ENCODE measurements at regions not wholly inside any gene's neighbourhood (a gene's known extent, or its start where the extent isn't known, plus 50 kb on each side); places are given as distances from the start of the nearest gene placed in this dataset.

DNA sequence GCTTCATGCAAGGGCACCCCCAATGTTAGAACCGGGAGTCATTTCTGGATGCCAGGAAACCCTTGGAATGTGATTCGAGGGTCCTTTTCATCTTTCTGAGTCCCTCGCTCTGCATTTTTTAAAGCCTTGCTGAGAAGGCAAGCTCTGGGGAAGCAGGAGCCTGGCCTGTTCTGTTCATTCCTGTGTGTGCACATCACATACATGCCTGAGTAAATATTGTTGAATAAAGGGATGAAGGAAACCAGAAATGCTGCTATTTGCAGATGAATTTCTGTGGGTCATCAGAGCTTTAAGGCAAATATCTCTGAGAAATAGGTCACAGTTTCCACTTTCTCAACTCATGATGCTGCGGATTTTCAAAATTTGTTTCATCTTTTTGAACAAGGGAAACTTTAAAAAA is 170.1 kb downstream of the PAH start:
- Histone ChIP-seq H3K4me1 (replicated peaks) (no peaks in the 10 kb centered on the region), H3K27me3 (replicated peaks) (no peaks in the 10 kb centered on the region), H3K27ac (no peak overlapping the region), H3K36me3 (no peaks in the 10 kb centered on the region), H3K4me3 (no peak overlapping the region), H3K9me3 (replicated peaks) (no peaks in the 10 kb centered on the region)
- no peak for DNase-seq (ENCODE audit: low read depth in 1 of 2, low spot score in 2 of 2)

DNA sequence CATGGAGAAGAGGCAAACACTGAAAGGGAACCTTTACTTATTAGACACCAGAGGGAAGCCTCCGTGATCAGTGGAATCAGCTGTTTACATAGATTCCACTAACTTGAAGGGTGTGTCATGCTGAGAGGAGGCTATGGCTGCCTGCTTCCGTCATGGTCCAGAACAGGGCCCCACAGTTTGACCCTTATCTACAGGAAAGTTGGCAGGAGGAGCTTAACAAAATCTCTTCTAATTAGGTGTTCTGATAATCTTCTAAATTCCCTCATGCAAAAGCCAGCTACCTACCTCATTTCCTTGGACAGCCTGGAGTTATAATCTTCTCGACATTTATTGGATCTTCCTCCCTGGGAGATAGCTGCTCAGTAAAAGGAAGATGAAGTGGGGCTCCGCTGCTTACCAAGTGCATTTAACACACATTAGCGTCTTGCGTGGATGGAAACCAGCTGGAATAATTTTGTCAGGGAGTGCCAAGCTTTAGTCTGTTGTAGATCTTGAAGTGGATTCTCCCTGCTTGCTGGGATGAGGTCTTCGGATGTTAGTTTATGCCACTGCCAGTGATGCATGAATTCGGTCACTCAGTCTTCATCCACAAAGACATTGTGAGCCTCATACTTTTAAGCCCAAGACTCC is 171.0 kb downstream of the PAH start:
- Histone ChIP-seq H3K9me3 (replicated peaks) (no peaks in the 10 kb centered on the region), H3K4me1 (replicated peaks) (no peaks in the 10 kb centered on the region), H3K27me3 (replicated peaks) (no peaks in the 10 kb centered on the region), H3K27ac (no peak overlapping the region), H3K36me3 (no peaks in the 10 kb centered on the region), H3K4me3 (no peak overlapping the region)
- DNase-seq (ENCODE audit: low read depth in 1 of 2, low spot score in 2 of 2), result no peak

- H3K4me3 ChIP-seq, result no peak overlapping the region
- H3K27me3 ChIP-seq (replicated peaks), result no peaks in the 10 kb centered on the region
These were observed 175.8 kb downstream of the PAH start for GRCh38 chr12:102741196-102741595.

DNA sequence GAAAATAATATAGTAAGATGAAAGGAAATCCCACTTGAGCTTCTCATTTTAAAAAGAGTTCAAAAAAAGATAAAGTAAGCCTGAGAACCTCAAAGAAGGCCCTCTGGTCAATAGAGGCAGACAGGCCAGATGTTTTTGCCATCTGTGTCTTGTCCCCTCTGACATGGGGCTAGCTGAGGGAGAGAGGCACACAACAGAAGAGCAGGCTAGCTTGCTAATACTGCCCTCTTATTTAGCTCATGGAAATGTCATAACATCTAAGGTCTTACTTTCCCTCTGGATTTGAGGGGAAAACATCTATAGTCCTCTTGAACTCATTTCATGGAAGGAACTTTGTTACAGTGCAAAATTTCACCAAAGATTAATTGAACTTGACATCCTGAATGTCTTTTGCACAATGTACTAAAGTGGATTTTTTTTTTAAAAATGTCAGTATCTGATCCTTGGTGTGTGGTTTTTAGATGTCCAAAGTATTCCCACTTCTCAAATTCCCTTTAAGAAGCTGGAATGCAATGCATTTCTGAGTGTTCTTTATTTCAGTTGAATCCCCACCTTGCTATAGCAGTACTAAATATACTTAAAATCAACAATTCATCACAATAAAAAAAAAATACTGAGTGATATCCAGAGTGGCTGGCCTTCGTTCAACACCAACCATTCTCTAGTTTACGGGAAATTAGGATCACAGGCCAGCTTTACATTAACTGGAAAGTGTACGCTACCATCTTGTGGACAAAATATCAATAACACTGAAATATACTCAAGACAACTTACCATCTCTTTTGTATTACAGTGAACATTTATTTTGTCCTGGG is 176.7 kb downstream of the PAH start:
- no peaks in the 10 kb centered on the region for H3K36me3 ChIP-seq
- peak in 1 of 2 experiments; percentile 24 for DNase-seq (ENCODE audit: low read depth in 1 of 2, low spot score in 2 of 2)
- H3K27ac ChIP-seq, result no peak overlapping the region
- no peaks in the 10 kb centered on the region for H3K9me3 ChIP-seq (replicated peaks)
- H3K27me3 ChIP-seq (replicated peaks), result no peaks in the 10 kb centered on the region
- no peak overlapping the region for H3K4me3 ChIP-seq
- no peaks in the 10 kb centered on the region for H3K4me1 ChIP-seq (replicated peaks)

More at GRCh38 chr12:102741196-102741595, 175.8 kb downstream of the PAH start:
- no peaks in the 10 kb centered on the region for H3K9me3 ChIP-seq (replicated peaks)
- H3K27ac ChIP-seq, result no peak overlapping the region
- DNase-seq (ENCODE audit: low read depth in 1 of 2, low spot score in 2 of 2), result no peak
- no peaks in the 10 kb centered on the region for H3K4me1 ChIP-seq (replicated peaks)
- no peaks in the 10 kb centered on the region for H3K36me3 ChIP-seq

GRCh38 chr12:102736328-102736727 is 180.7 kb downstream of the PAH start:
- Histone ChIP-seq H3K9me3 (replicated peaks) (no peaks in the 10 kb centered on the region), H3K27me3 (replicated peaks) (no peaks in the 10 kb centered on the region), H3K36me3 (no peaks in the 10 kb centered on the region), H3K27ac (no peak overlapping the region), H3K4me3 (no peak overlapping the region), H3K4me1 (replicated peaks) (no peaks in the 10 kb centered on the region)
- DNase-seq (ENCODE audit: low read depth in 1 of 2, low spot score in 2 of 2), result no peak

- H3K36me3 ChIP-seq, result no peaks in the 10 kb centered on the region
- no peaks in the 10 kb centered on the region for H3K4me1 ChIP-seq (replicated peaks)
- H3K27ac ChIP-seq, result no peak overlapping the region
- H3K4me3 ChIP-seq, result no peak overlapping the region
- DNase-seq (ENCODE audit: low read depth in 1 of 2, low spot score in 2 of 2), result no peak
- H3K27me3 ChIP-seq (replicated peaks), result no peaks in the 10 kb centered on the region
- H3K9me3 ChIP-seq (replicated peaks), result no peaks in the 10 kb centered on the region
These were observed 181.9 kb downstream of the PAH start for GRCh38 chr12:102735104-102735503.

DNA sequence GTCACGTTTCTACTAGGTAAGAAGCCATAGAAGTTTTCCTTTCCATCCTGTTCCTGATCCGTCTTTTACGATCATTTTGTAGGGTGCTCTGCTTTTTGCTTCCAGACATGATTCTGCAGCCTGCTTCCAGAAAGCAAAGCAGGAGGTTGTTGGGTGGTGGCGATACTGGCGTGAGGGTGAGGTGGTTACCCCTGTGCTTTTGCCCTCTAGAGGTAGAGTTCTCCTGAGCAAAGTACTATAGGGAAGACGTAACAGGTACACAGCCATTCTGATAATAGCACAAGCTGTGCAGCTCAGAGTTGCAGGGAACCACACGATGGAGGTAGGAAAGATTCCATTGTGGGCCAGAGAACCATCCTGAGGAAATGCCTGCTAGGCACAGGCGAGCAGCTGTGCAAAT is 186.0 kb downstream of the PAH start:
- no peak for DNase-seq (ENCODE audit: low read depth in 1 of 2, low spot score in 2 of 2)

GRCh38 chr12:102728506-102729242 is 188.4 kb downstream of the PAH start:
- no peaks in the 10 kb centered on the region for H3K9me3 ChIP-seq (replicated peaks)
- no peaks in the 10 kb centered on the region for H3K36me3 ChIP-seq
- no peak for DNase-seq (ENCODE audit: low read depth in 1 of 2, low spot score in 2 of 2)
- no peak overlapping the region for H3K4me3 ChIP-seq
- no peaks in the 10 kb centered on the region for H3K27me3 ChIP-seq (replicated peaks)
- no peak overlapping the region for H3K27ac ChIP-seq
- no peaks in the 10 kb centered on the region for H3K4me1 ChIP-seq (replicated peaks)

More for the DNA sequence above, 186.0 kb downstream of the PAH start:
- Histone ChIP-seq H3K27ac (no peak overlapping the region), H3K36me3 (no peaks in the 10 kb centered on the region), H3K27me3 (replicated peaks) (no peaks in the 10 kb centered on the region), H3K9me3 (replicated peaks) (no peaks in the 10 kb centered on the region), H3K4me3 (no peak overlapping the region), H3K4me1 (replicated peaks) (no peaks in the 10 kb centered on the region)

DNA sequence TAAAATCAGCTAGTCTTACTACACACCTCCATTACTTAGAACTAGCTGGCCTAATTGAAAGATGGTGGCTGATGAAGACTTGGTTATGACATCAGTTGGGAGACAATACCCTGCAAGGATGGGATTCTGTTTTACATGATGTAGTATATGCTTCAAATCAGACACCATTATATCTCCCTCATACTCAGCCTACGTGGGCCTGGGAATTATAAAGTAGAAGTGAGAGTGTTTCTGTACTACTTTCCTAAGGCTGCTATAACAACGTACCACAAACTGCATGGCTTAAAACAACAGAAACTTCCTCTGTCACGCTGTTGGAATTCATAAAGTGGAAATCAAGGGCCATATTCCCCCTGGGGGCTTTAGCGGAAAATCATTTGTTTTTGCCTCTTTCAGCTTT is 190.4 kb downstream of the PAH start:
- Histone ChIP-seq H3K4me3 (no peak overlapping the region), H3K36me3 (no peaks in the 10 kb centered on the region), H3K27ac (no peak overlapping the region), H3K27me3 (replicated peaks) (no peaks in the 10 kb centered on the region), H3K4me1 (replicated peaks) (no peaks in the 10 kb centered on the region), H3K9me3 (replicated peaks) (no peaks in the 10 kb centered on the region)
- no peak for DNase-seq (ENCODE audit: low read depth in 1 of 2, low spot score in 2 of 2)

- no peaks in the 10 kb centered on the region for H3K9me3 ChIP-seq (replicated peaks)
- no peaks in the 10 kb centered on the region for H3K36me3 ChIP-seq
- no peak for DNase-seq (ENCODE audit: low read depth in 1 of 2, low spot score in 2 of 2)
- no peaks in the 10 kb centered on the region for H3K27me3 ChIP-seq (replicated peaks)
- H3K27ac ChIP-seq, result no peak overlapping the region
- no peaks in the 10 kb centered on the region for H3K4me1 ChIP-seq (replicated peaks)
- no peak overlapping the region for H3K4me3 ChIP-seq
These were observed 194.9 kb downstream of the PAH start for GRCh38 chr12:102722147-102722546.

DNA sequence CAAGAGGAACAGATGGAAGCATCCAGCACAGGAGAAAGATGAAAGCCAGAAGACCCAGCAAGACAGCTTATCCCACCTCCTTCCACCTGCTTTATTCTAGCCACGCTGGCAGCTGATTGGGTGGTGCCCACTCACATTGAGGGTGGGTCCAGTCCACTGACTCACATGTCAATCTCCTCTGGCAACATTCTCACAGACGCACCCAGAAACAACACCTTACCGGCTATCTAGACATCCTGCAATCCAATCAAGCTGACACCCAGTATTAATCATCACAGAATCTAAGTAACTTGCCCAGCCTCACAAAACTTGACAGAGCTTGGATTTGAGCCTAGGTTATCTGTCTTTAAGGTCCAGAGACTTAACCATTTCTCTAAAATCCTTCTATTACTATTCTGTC is 208.9 kb downstream of the PAH start:
- Histone ChIP-seq H3K9me3 (replicated peaks) (no peaks in the 10 kb centered on the region), H3K4me1 (replicated peaks) (no peaks in the 10 kb centered on the region), H3K27ac (no peak overlapping the region), H3K27me3 (replicated peaks) (no peaks in the 10 kb centered on the region), H3K4me3 (no peak overlapping the region), H3K36me3 (no peaks in the 10 kb centered on the region)
- no peak for DNase-seq (ENCODE audit: low read depth in 1 of 2, low spot score in 2 of 2)

DNA sequence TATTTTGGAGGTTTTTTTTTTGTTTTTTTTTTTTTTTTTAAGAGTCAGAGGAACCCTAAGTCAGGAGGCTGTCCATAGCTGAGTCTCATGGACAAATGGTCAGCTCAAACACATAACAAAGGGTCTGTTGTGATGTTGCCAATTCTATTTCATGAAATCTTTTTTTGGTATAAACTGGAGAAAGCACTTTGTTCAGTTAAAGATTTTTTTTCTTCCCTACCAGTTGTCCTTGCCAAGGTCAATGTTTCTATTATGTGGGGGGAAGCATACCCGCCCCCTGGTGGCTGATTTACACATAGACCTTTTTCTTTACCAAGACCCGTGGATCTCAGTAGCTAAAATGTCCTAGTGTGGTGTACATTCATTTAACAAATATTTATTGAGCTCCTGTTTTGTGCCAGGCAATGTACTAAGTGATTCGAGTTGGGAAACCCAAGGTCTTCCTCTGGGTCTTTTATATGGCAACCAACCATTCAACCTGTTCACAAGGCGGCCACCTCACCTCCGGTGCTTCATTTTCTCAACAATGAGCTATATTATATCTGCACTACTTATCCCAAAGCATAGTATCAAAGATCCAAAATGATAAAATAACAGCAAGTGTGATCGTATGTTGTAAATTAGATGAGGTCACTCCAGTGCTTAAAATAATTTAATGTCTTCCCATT is 214.5 kb downstream of the PAH start:
- no peaks in the 10 kb centered on the region for H3K36me3 ChIP-seq
- no peak overlapping the region for H3K27ac ChIP-seq
- no peak overlapping the region for H3K4me3 ChIP-seq
- DNase-seq (ENCODE audit: low read depth in 1 of 2, low spot score in 2 of 2), result peak; percentile 49 to 56
- no peaks in the 10 kb centered on the region for H3K27me3 ChIP-seq (replicated peaks)
- H3K4me1 ChIP-seq (replicated peaks), result no peaks in the 10 kb centered on the region
- H3K9me3 ChIP-seq (replicated peaks), result no peaks in the 10 kb centered on the region

DNA sequence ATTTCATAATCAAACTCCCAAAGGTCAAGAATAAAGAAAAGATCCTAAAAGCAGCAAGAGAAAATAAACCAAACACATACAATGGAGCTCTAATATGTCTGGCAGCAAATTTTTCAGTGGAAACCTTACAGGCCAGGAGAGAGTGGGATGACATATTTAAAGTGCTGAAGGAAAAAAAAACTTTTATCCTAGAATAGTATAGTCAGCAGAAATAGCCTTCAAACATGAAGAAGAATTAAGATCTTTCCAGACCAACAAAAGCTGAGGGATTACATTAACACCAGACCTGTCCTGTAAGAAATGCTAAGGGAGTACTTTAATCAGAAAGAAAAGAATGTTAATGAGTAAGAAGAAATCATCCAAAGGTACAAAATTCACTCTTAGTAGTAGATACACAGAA is 215.7 kb upstream of the IGF1 start:
- DNase-seq (ENCODE audit: low read depth in 1 of 2, low spot score in 2 of 2), result no peak
- Histone ChIP-seq H3K9me3 (replicated peaks) (no peaks in the 10 kb centered on the region), H3K27me3 (replicated peaks) (no peaks in the 10 kb centered on the region), H3K27ac (no peak overlapping the region), H3K4me1 (replicated peaks) (no peaks in the 10 kb centered on the region), H3K4me3 (no peak overlapping the region), H3K36me3 (no peaks in the 10 kb centered on the region)

- Histone ChIP-seq H3K27ac (no peak overlapping the region), H3K4me3 (no peak overlapping the region), H3K36me3 (no peaks in the 10 kb centered on the region), H3K27me3 (replicated peaks) (no peaks in the 10 kb centered on the region), H3K4me1 (replicated peaks) (no peaks in the 10 kb centered on the region), H3K9me3 (replicated peaks) (no peaks in the 10 kb centered on the region)
- no peak for DNase-seq (ENCODE audit: low read depth in 1 of 2, low spot score in 2 of 2)
These were observed 214.5 kb upstream of the IGF1 start for GRCh38 chr12:102694903-102695302.
